ENCODE measurements at regions not wholly inside any gene's neighbourhood (a gene's known extent, or its start where the extent isn't known, plus 50 kb on each side); places are given as distances from the start of the nearest gene placed in this dataset.

DNA sequence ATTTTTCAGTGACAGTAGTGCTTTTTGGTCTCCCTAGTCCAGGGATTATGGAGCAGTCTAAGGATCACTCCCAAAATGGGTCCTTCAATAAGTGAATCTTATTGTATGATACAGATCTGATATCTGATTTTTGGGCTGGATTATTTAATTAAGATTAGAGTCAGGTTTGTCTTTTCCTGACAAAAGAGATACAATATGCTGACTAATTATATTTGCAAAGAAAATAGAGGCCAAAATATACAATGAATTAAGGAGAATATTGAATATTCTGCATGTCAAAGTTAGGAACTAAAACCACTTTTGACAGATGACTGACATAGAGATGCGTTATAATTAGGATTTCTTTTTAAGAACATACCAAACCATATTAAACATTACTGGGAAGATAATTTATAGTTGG lies 175.2 kb downstream of the FOXG1 start (continued):
- TF ChIP-seq ZNF384 (IDR thresholded peaks at IDR 0.05; ENCODE audit: low read depth, low read length) (no peak), NCOR1 (IDR thresholded peaks at IDR 0.05) (no peak)

DNA sequence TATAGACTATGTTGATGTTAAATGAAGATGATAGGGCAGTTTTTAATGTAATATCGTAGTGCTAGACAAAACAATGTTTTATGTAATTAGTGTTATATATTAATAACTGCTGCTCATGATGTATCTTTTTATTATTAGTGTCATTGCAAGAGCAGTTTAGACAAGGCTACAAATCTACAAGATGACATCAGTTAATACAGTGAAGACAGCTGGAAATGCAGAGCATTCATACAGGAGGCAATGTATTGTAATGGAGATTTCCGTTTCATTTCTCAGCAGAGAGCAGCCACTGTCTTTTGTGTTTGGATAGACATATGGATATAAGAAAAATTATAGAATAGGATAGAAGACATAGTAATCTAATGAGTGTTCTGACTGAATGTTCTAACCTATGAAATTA lies 178.0 kb downstream of the FOXG1 start:
- Histone ChIP-seq H3K4me1 (replicated peaks in 1 of 2; ENCODE audit: control insufficient read depth in 2 of 2, insufficient read depth in 2 of 2, low read length in 2 of 2) (no peaks in the 10 kb centered on the region), H3K9ac (ENCODE audit: insufficient read depth in 1 of 2, low read depth in 2 of 2, low read length in 2 of 2) (no peak overlapping the region), H3K9me3 (replicated peaks; ENCODE audit: control insufficient read depth, insufficient read depth, low read depth, low read length) (no peaks in the 10 kb centered on the region), H4K20me1 (replicated peaks; ENCODE audit: control insufficient read depth, insufficient read depth, low read length) (no peaks in the 10 kb centered on the region), H3K27me3 (ENCODE audit: control insufficient read depth in 2 of 2, insufficient read depth in 2 of 2, low read length in 2 of 2) (no peaks in the 10 kb centered on the region), H3K79me2 (ENCODE audit: control insufficient read depth, insufficient read depth, low read length) (no peaks in the 10 kb centered on the region), H3K36me3 (ENCODE audit: control insufficient read depth, insufficient read depth, low read length) (no peaks in the 10 kb centered on the region), H3K4me2 (ENCODE audit: insufficient read depth, low read length) (no peak overlapping the region), H3K4me3 (no peak overlapping the region), H3K9me1 (ENCODE audit: control insufficient read depth, insufficient read depth, low read length) (no peaks in the 10 kb centered on the region), H2AFZ (ENCODE audit: low read depth, low read length) (no peak overlapping the region), H3K27ac (ENCODE audit: extremely low read depth, low read depth, low read length) (no peak overlapping the region)
- FAIRE-seq (no peak), ATAC-seq (no peak), DNase-seq (ENCODE audit: extremely low read depth in 1 of 4, low spot score in 3 of 4) (no peak)
- BruUV-seq (replicated peaks) = no TSS peak
- ChIA-PET POLR2A (no interaction called here), CTCF (ENCODE audit: low intra/inter-chr PET ratio) (no interaction called here)
- TF ChIP-seq ZNF444 (CRISPR knock-in tag; IDR thresholded peaks at IDR 0.05) (no peak), CBFA2T3 (IDR thresholded peaks at IDR 0.05) (no peak), ZNF384 (IDR thresholded peaks at IDR 0.05; ENCODE audit: low read depth, low read length) (no peak), ZNF561 (CRISPR knock-in tag; conservative IDR thresholded peaks at IDR 0.05) (no peak), MTA2 (IDR thresholded peaks at IDR 0.05; ENCODE audit: low read depth) (no peak), CHD2 (IDR thresholded peaks at IDR 0.05; ENCODE audit: low read depth, low read length) (no peak), ZNF253 (CRISPR knock-in tag; conservative IDR thresholded peaks at IDR 0.05) (no peak), ZNF668 (CRISPR knock-in tag; IDR thresholded peaks at IDR 0.05) (no peak), SREBF2 (CRISPR knock-in tag; IDR thresholded peaks at IDR 0.05) (no peak)
- TF ChIP-seq, protein P1, sequence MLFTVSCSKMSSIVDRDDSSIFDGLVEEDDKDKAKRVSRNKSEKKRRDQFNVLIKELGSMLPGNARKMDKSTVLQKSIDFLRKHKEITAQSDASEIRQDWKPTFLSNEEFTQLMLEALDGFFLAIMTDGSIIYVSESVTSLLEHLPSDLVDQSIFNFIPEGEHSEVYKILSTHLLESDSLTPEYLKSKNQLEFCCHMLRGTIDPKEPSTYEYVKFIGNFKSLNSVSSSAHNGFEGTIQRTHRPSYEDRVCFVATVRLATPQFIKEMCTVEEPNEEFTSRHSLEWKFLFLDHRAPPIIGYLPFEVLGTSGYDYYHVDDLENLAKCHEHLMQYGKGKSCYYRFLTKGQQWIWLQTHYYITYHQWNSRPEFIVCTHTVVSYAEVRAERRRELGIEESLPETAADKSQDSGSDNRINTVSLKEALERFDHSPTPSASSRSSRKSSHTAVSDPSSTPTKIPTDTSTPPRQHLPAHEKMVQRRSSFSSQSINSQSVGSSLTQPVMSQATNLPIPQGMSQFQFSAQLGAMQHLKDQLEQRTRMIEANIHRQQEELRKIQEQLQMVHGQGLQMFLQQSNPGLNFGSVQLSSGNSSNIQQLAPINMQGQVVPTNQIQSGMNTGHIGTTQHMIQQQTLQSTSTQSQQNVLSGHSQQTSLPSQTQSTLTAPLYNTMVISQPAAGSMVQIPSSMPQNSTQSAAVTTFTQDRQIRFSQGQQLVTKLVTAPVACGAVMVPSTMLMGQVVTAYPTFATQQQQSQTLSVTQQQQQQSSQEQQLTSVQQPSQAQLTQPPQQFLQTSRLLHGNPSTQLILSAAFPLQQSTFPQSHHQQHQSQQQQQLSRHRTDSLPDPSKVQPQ (CRISPR knock-in tag; IDR thresholded peaks at IDR 0.05; ENCODE audit: borderline replicate concordance) = no peak
- WGBS (ENCODE audit: insufficient coverage, low coverage, missing lambda C conversion rate) = 83% methylated on average over 2 of the region's 2 CpGs
- intact Hi-C loops (cut with micrococcal nuclease) = no loop called here
- in situ Hi-C loops (cut with MboI) = no loop called here
